Neural progenitor cell (in vitro differentiated cells): ENCODE measurements at regions not wholly inside any gene's neighbourhood (a gene's known extent, or its start where the extent isn't known, plus 50 kb on each side); places are given as distances from the start of the nearest gene placed in this dataset.

ENCODE experiments used
- DNase-seq: peaks from one replicate; pipeline ENCODE4 v3.0.0-alpha.2; 2016; ENCODE audit warnings: low spot score
- H2AFZ ChIP-seq: fragments of 200-600 bp; sonication (generic); replicated peaks from 2 replicates; pipeline ENCODE4 v1.6.1; 2016; ENCODE audit warnings: antibody characterized with exemption
- H3F3A ChIP-seq: fragments of 200-600 bp; sonication (generic); 2 replicates; pipeline ENCODE4 v1.6.1; 2016; ENCODE audit warnings: antibody characterized with exemption, low read depth
- H3K27ac ChIP-seq: fragments of 200-600 bp; sonication (generic); 2 replicates; pipeline ENCODE4 v1.5.1; 2016; ENCODE audit warnings: mild to moderate bottlenecking
- H3K27me3 ChIP-seq: fragments of 200-600 bp; sonication (generic); 2 replicates; pipeline ENCODE4 v1.6.1; 2016; ENCODE audit warnings: mild to moderate bottlenecking, moderate library complexity
- H3K36me3 ChIP-seq: fragments of 200-600 bp; sonication (generic); 2 replicates; pipeline ENCODE4 v1.5.1; 2016
- H3K4me1 ChIP-seq: fragments of 200-600 bp; sonication (generic); 2 replicates; pipeline ENCODE4 v1.6.1; 2016; ENCODE audit warnings: mixed run types
- H3K4me2 ChIP-seq: fragments of 200-600 bp; sonication (generic); 2 replicates; pipeline ENCODE4 v1.6.1; 2016
- H3K4me3 ChIP-seq: fragments of 200-600 bp; sonication (generic); 2 replicates; pipeline ENCODE4 v1.5.1; 2016
- H3K79me2 ChIP-seq: fragments of 200-600 bp; sonication (generic); 2 replicates; pipeline ENCODE4 v1.6.1; 2016; ENCODE audit warnings: low read depth
- H3K9ac ChIP-seq: fragments of 200-600 bp; sonication (generic); 2 replicates; pipeline ENCODE4 v1.6.1; 2016
- H3K9me3 ChIP-seq: fragments of 200-600 bp; sonication (generic); 2 replicates; pipeline ENCODE4 v1.5.1; 2016; ENCODE audit warnings: low read depth
- H4K20me1 ChIP-seq: fragments of 200-600 bp; sonication (generic); 2 replicates; pipeline ENCODE4 v1.6.1; 2016; ENCODE audit warnings: low read depth
- H3K27ac Mint-ChIP-seq: 3 replicates; pipeline ENCODE4 v1.8.0; 2021; ENCODE audit warnings: mixed read lengths
- H3K27me3 Mint-ChIP-seq: 2 replicates; pipeline ENCODE4 v1.8.0; 2022; ENCODE audit warnings: low read depth, mild to moderate bottlenecking, inconsistent platforms, moderate library complexity, mixed read lengths; ENCODE audit not compliant: insufficient read depth
- H3K36me3 Mint-ChIP-seq: 3 replicates; pipeline ENCODE4 v1.8.0; 2021; ENCODE audit warnings: mixed read lengths
- H3K4me1 Mint-ChIP-seq: 3 replicates; pipeline ENCODE4 v1.8.0; 2021; ENCODE audit warnings: mixed read lengths
- H3K4me3 Mint-ChIP-seq: 3 replicates; pipeline ENCODE4 v1.8.0; 2021; ENCODE audit warnings: mild to moderate bottlenecking, moderate library complexity, mixed read lengths
- H3K9me3 Mint-ChIP-seq: 3 replicates; pipeline ENCODE4 v1.8.0; 2020; ENCODE audit warnings: mixed read lengths
- EZH2 ChIP-seq: fragments of 200-600 bp; sonication (generic); IDR thresholded peaks from 2 replicates; pipeline ENCODE4 v1.6.1; 2017; ENCODE audit warnings: antibody characterized with exemption, mild to moderate bottlenecking, moderate library complexity
- EZH2phosphoT487 ChIP-seq: fragments of 200-600 bp; sonication (generic); IDR thresholded peaks from 2 replicates; pipeline ENCODE4 v1.6.1; 2017; ENCODE audit warnings: antibody characterized with exemption
- TF ChIP-seq, protein P1 (sequence below): fragments of 200-600 bp; sonication (generic); IDR thresholded peaks from 2 replicates; pipeline ENCODE4 v1.5.1; 2017; ENCODE audit warnings: antibody characterized with exemption, mild to moderate bottlenecking

GRCh38 chr1:58874342-58874741 is 90.5 kb upstream of the JUN start:
- Mint-ChIP-seq H3K4me3 (no peak overlapping the region), H3K27me3 (peaks cover 2% of the 10 kb centered on the region), H3K27ac (peak overlapping the region; percentile 90), H3K36me3 (no peaks in the 10 kb centered on the region), H3K9me3 (no peaks in the 10 kb centered on the region), H3K4me1 (peaks cover 28% of the 10 kb centered on the region)
- H3K9me3 ChIP-seq = no peaks in the 10 kb centered on the region
- no peak for DNase-seq
- H3K27ac ChIP-seq = no peak overlapping the region
- H3K36me3 ChIP-seq = no peaks in the 10 kb centered on the region
- no peak overlapping the region for H3K4me3 ChIP-seq
- no peak overlapping the region for H3K9ac ChIP-seq
- H3K4me2 ChIP-seq = peak overlapping the region; percentile 45
- no peaks in the 10 kb centered on the region for H4K20me1 ChIP-seq
- H2AFZ ChIP-seq = peak overlapping the region; percentile 53
- no peak for TF ChIP-seq EZH2
- no peak for TF ChIP-seq EZH2phosphoT487
- TF ChIP-seq, protein P1, sequence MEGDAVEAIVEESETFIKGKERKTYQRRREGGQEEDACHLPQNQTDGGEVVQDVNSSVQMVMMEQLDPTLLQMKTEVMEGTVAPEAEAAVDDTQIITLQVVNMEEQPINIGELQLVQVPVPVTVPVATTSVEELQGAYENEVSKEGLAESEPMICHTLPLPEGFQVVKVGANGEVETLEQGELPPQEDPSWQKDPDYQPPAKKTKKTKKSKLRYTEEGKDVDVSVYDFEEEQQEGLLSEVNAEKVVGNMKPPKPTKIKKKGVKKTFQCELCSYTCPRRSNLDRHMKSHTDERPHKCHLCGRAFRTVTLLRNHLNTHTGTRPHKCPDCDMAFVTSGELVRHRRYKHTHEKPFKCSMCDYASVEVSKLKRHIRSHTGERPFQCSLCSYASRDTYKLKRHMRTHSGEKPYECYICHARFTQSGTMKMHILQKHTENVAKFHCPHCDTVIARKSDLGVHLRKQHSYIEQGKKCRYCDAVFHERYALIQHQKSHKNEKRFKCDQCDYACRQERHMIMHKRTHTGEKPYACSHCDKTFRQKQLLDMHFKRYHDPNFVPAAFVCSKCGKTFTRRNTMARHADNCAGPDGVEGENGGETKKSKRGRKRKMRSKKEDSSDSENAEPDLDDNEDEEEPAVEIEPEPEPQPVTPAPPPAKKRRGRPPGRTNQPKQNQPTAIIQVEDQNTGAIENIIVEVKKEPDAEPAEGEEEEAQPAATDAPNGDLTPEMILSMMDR = no peak
- H3F3A ChIP-seq = peaks cover 11% of the 10 kb centered on the region
- H3K79me2 ChIP-seq = no peaks in the 10 kb centered on the region
- H3K4me1 ChIP-seq = peaks cover 33% of the 10 kb centered on the region
- H3K27me3 ChIP-seq = no peaks in the 10 kb centered on the region

GRCh38 chr1:58874757-58875755 is 91.2 kb upstream of the JUN start:
- H3K27ac Mint-ChIP-seq = peak overlapping the region; percentile 90
- Histone ChIP-seq H3K4me1 (peaks cover 26% of the 10 kb centered on the region), H3K27ac (peak overlapping the region; percentile 59), H3K27me3 (no peaks in the 10 kb centered on the region), H3K4me2 (peak overlapping the region; percentile 45), H3K9ac (no peak overlapping the region), H4K20me1 (no peaks in the 10 kb centered on the region), H3K36me3 (no peaks in the 10 kb centered on the region), H2AFZ (peak overlapping the region; percentile 53), H3K4me3 (no peak overlapping the region), H3K79me2 (no peaks in the 10 kb centered on the region), H3F3A (peaks cover 11% of the 10 kb centered on the region), H3K9me3 (no peaks in the 10 kb centered on the region)
- peak; percentile 82 for DNase-seq
- H3K4me3 Mint-ChIP-seq = peak overlapping the region; percentile 10
- peaks cover 28% of the 10 kb centered on the region for H3K4me1 Mint-ChIP-seq
- TF ChIP-seq EZH2phosphoT487 (no peak), EZH2 (no peak)
- TF ChIP-seq, protein P1 = no peak
- H3K27me3 Mint-ChIP-seq = peaks cover 2% of the 10 kb centered on the region
- H3K36me3 Mint-ChIP-seq = no peaks in the 10 kb centered on the region
- H3K9me3 Mint-ChIP-seq = no peaks in the 10 kb centered on the region

DNA sequence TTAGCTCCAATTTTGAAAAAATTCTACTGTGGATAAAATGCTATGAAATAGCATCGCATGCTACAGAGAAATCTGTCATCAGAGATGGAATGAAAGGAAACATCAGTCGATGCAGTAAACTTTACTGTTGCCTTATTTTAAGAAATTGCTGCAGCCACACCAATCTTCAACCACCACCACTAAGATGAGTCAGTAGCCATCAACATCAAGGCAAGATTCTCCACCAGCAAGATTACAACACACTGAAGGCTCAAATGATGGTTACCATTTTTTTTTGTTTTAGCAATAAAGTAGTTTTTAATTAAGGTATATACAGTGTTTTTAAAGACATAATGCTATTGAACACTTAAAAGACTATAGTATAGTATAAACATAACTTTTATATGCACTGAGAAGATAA is 95.6 kb upstream of the JUN start:
- H3K9me3 Mint-ChIP-seq = no peaks in the 10 kb centered on the region
- H3K4me2 ChIP-seq = no peak overlapping the region
- no peak overlapping the region for H3K27ac ChIP-seq
- DNase-seq = no peak
- H3K9me3 ChIP-seq = no peaks in the 10 kb centered on the region
- H3K27me3 ChIP-seq = no peaks in the 10 kb centered on the region
- peaks cover 21% of the 10 kb centered on the region for H3K4me1 ChIP-seq
- no peak overlapping the region for H3K9ac ChIP-seq
- no peak overlapping the region for H3K27ac Mint-ChIP-seq
- no peaks in the 10 kb centered on the region for H3K36me3 Mint-ChIP-seq
- H3F3A ChIP-seq = peaks cover 7% of the 10 kb centered on the region
- no peak for TF ChIP-seq EZH2
- TF ChIP-seq, protein P1 = no peak
- TF ChIP-seq EZH2phosphoT487 = no peak
- peaks cover 34% of the 10 kb centered on the region for H3K4me1 Mint-ChIP-seq
- H3K27me3 Mint-ChIP-seq = peaks cover 6% of the 10 kb centered on the region
- no peaks in the 10 kb centered on the region for H3K79me2 ChIP-seq
- H4K20me1 ChIP-seq = no peaks in the 10 kb centered on the region
- no peak overlapping the region for H2AFZ ChIP-seq
- H3K4me3 ChIP-seq = no peak overlapping the region
- no peak overlapping the region for H3K4me3 Mint-ChIP-seq
- no peaks in the 10 kb centered on the region for H3K36me3 ChIP-seq
